OCI-LY1 (cell line): ENCODE measurements at regions not wholly inside any gene's neighbourhood (a gene's known extent, or its start where the extent isn't known, plus 50 kb on each side); places are given as distances from the start of the nearest gene placed in this dataset.

ENCODE experiments used
- EZH2 ChIP-seq: fragments of 200-600 bp; sonication (generic), shearing (Covaris generic); IDR thresholded peaks from 2 replicates; pipeline ENCODE4 v1.8.0; 2017; ENCODE audit warnings: borderline replicate concordance, mixed run types, mild to moderate bottlenecking, antibody characterized with exemption, low read length, moderate library complexity, mixed read lengths
- TF ChIP-seq, protein P1 (sequence below): fragments of 200-600 bp; sonication (generic), shearing (Covaris generic); IDR thresholded peaks from 2 replicates; pipeline ENCODE4 v1.5.1; 2017; ENCODE audit warnings: mild to moderate bottlenecking, antibody characterized with exemption, low read length, moderate library complexity, mixed read lengths

DNA sequence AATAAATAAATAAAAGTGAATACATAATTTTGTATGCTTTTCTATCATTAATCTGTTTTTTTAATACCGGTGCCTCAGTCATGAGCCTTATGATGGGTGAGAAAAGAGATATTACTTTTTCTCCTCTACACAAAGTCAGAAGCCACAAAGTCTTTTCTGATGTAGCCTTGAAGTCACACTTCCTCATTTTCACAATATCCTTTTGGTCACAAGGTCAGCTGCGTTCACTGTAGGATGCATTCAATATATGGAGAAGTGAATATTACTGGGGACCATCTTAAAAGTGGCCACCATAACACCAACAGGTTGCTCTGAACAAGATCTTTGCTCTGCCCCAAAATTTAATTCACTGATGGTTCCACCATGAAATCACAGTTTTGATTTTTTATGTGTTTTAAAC is 83.3 kb upstream of the TNR start:
- TF ChIP-seq EZH2 = no peak
- TF ChIP-seq, protein P1, sequence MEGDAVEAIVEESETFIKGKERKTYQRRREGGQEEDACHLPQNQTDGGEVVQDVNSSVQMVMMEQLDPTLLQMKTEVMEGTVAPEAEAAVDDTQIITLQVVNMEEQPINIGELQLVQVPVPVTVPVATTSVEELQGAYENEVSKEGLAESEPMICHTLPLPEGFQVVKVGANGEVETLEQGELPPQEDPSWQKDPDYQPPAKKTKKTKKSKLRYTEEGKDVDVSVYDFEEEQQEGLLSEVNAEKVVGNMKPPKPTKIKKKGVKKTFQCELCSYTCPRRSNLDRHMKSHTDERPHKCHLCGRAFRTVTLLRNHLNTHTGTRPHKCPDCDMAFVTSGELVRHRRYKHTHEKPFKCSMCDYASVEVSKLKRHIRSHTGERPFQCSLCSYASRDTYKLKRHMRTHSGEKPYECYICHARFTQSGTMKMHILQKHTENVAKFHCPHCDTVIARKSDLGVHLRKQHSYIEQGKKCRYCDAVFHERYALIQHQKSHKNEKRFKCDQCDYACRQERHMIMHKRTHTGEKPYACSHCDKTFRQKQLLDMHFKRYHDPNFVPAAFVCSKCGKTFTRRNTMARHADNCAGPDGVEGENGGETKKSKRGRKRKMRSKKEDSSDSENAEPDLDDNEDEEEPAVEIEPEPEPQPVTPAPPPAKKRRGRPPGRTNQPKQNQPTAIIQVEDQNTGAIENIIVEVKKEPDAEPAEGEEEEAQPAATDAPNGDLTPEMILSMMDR = no peak
